Mucosa of descending colon (tissue), 3 donors: ENCODE measurements at regions not wholly inside any gene's neighbourhood (a gene's known extent, or its start where the extent isn't known, plus 50 kb on each side); places are given as distances from the start of the nearest gene placed in this dataset.

Experiments used
- ATAC-seq: fragments of 200-7000 bp; cut with Tn5 transposase; one replicate; pipeline ENCODE4 v1.9.1; 2020; ENCODE audit warnings: mild to moderate bottlenecking, moderate library complexity
- DNase-seq, 3 donors: peaks; one replicate each; pipeline ENCODE4 v3.0.0-alpha.2; 2020
- H3K36me3 ChIP-seq: fragments of 200-600 bp; one replicate; pipeline ENCODE4 v1.8.0; 2021; ENCODE audit warnings: low read depth, mild to moderate bottlenecking
- H3K4me1 ChIP-seq: fragments of 200-600 bp; one replicate; pipeline ENCODE4 v1.8.0; 2021; ENCODE audit warnings: low read depth, mild to moderate bottlenecking
- H3K4me3 ChIP-seq: fragments of 200-600 bp; one replicate; pipeline ENCODE4 v1.8.0; 2021; ENCODE audit warnings: mild to moderate bottlenecking
- H3K9me3 ChIP-seq: fragments of 200-600 bp; one replicate; pipeline ENCODE4 v1.8.0; 2021; ENCODE audit warnings: mild to moderate bottlenecking
- intact Hi-C, 2 donors: fragments of 100-400 bp; cut with DNase I in 1 of 2; cut with micrococcal nuclease in 1 of 2; formaldehyde crosslinking; loops; one replicate each; pipeline versions ENCODE4 v1.11.0 to v1.11.1; 2022; cut with DNase I, micrococcal nuclease
- TF ChIP-seq, protein P1 (sequence below): fragments of 200-600 bp; IDR thresholded peaks from one replicate; pipeline ENCODE4 v1.8.0; 2022; ENCODE audit warnings: antibody characterized with exemption, mild to moderate bottlenecking
- donor health status: DM: no; HTN: no; CAD: no; lungs with moderate emphysema.
- donor health status: DM: no; HTN: no; CAD: no.
- donor health status: DM: no; HTN: yes; CAD: no.

- Histone ChIP-seq H3K9me3 (no peaks in the 10 kb centered on the region), H3K36me3 (no peaks in the 10 kb centered on the region), H3K4me3 (no peak overlapping the region), H3K4me1 (no peaks in the 10 kb centered on the region)
- ATAC-seq = no peak
- TF ChIP-seq, protein P1, sequence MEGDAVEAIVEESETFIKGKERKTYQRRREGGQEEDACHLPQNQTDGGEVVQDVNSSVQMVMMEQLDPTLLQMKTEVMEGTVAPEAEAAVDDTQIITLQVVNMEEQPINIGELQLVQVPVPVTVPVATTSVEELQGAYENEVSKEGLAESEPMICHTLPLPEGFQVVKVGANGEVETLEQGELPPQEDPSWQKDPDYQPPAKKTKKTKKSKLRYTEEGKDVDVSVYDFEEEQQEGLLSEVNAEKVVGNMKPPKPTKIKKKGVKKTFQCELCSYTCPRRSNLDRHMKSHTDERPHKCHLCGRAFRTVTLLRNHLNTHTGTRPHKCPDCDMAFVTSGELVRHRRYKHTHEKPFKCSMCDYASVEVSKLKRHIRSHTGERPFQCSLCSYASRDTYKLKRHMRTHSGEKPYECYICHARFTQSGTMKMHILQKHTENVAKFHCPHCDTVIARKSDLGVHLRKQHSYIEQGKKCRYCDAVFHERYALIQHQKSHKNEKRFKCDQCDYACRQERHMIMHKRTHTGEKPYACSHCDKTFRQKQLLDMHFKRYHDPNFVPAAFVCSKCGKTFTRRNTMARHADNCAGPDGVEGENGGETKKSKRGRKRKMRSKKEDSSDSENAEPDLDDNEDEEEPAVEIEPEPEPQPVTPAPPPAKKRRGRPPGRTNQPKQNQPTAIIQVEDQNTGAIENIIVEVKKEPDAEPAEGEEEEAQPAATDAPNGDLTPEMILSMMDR = no peak
- DNase-seq = no peak
- intact Hi-C loops = no loop called here
Observed at GRCh38 chr2:160973991-160974390, 186.2 kb upstream of the TANK start.

GRCh38 chr2:160974803-160975202, 185.4 kb upstream of the TANK start:
- TF ChIP-seq, protein P1 = no peak
- ATAC-seq (no peak), DNase-seq (no peak)
- H3K9me3 ChIP-seq = no peaks in the 10 kb centered on the region
- no peaks in the 10 kb centered on the region for H3K4me1 ChIP-seq
- intact Hi-C loops = no loop called here
- H3K4me3 ChIP-seq = no peak overlapping the region
- H3K36me3 ChIP-seq = no peaks in the 10 kb centered on the region

GRCh38 chr2:160976797-160977196, 183.4 kb upstream of the TANK start:
- DNase-seq (no peak), ATAC-seq (no peak)
- H3K36me3 ChIP-seq = no peaks in the 10 kb centered on the region
- TF ChIP-seq, protein P1 = no peak
- no peaks in the 10 kb centered on the region for H3K4me1 ChIP-seq
- no peak overlapping the region for H3K4me3 ChIP-seq
- intact Hi-C loops = no loop called here
- H3K9me3 ChIP-seq = no peaks in the 10 kb centered on the region

DNA sequence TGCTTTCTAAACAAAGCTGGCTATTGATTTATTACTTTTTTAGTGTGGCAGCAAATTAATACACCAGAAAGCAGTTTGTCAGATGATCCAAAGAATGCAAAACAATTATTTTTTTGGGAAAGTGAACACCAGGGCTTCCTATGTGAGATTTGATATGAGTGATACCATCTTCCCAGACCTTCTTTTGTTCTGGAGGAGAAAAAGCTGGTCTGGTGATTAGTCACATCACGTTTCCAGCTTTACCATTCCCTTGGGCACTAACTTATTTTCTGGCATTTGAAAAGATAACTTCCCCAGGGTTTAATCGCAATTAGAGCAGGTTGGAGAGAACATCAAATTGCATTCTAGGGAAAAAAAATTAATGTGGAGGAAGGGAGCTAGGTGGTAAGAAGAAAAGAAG, 182.9 kb upstream of the TANK start:
- no peaks in the 10 kb centered on the region for H3K36me3 ChIP-seq
- H3K4me1 ChIP-seq = no peaks in the 10 kb centered on the region
- no peak for DNase-seq
- ATAC-seq = no peak
- H3K9me3 ChIP-seq = no peaks in the 10 kb centered on the region
- TF ChIP-seq, protein P1 = no peak
- intact Hi-C loops = no loop called here
- H3K4me3 ChIP-seq = no peak overlapping the region

DNA sequence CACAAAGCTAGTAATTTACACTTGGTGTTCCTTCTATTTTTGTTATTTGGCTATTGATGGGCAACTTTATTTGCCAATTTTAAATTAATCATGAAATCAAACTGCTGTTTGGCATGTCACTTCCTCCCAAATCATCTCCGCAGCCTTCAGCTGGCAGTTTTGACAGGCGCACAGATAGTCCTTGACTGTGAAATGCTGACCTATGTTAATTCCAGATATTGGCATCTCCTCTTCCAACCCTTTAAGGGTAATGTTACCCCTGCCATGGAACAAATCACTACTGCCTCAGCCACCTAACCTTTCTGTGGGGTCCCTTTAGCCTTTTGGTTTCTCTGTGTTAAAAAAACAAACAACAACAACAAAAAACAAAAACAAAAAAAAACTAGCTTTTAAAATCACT, 182.4 kb upstream of the TANK start:
- TF ChIP-seq, protein P1 = no peak
- Histone ChIP-seq H3K4me3 (no peak overlapping the region), H3K4me1 (no peaks in the 10 kb centered on the region), H3K36me3 (no peaks in the 10 kb centered on the region), H3K9me3 (no peaks in the 10 kb centered on the region)
- intact Hi-C loops = no loop called here
- ATAC-seq (no peak), DNase-seq (no peak)

DNA sequence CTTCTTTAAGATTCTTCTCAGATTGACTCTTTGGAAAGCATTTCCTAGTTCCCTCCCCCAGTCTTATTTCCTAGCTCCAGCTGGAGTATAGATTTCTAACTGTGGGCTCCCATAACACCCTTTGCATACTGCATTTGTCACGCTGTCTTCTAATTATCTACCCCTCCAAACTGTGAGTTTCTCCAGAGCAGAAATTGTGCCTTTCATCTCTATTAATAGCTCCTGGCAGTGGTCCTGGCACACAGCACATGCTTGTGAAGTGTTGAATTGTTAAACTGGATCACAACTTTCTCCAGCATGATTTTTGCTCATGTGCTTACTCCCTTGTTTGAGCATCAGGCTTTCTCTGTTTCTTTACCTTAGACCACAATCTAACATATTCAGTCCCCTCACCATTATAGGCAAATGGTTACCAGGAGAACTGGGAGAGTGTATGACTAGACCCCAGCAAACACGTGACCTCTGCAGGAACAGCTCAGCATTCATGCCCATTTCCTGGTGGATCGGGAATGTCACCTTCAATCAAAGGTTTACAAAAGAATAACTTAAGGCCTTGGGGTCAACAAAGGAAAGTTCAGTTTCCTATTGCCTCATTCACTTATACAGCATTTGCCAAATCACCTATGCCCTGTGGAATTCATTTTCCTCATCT, 175.7 kb upstream of the TANK start:
- ATAC-seq (no peak), DNase-seq (no peak)
- intact Hi-C loops = no loop called here
- TF ChIP-seq, protein P1 = no peak
- H3K36me3 ChIP-seq = no peaks in the 10 kb centered on the region
- no peaks in the 10 kb centered on the region for H3K9me3 ChIP-seq
- no peak overlapping the region for H3K4me3 ChIP-seq
- no peaks in the 10 kb centered on the region for H3K4me1 ChIP-seq
